ENCODE measurements at regions not wholly inside any gene's neighbourhood (a gene's known extent, or its start where the extent isn't known, plus 50 kb on each side); places are given as distances from the start of the nearest gene placed in this dataset.
A peak's percentile ranks its signal among the peaks of the same experiment; 100 is the strongest.

DNA sequence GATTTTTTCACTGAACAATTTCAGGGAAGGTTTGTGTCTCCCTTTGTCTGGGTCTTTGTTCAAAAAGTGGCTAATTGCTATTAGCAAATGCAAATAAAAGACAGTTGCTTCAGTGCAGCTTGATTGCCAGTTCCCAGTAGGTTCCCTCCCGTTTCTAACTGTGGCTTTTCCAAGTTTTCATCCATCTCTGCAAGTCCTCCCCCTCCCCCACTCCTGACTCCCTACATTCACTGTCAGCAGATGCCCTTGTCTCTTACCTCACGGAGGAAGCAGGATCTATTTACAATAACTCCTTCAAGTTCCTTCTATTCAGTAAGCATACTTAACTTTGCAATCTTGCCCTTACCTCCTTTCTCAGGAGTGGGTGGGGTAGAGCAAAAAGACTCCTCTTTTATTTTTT is 55.4 kb upstream of the SCEL start:
- no peak for DNase-seq (ENCODE audit: low read depth)
- H3K4me3 ChIP-seq (ENCODE audit: low read depth, low read length) = no peak overlapping the region
- TF ChIP-seq, protein P1, sequence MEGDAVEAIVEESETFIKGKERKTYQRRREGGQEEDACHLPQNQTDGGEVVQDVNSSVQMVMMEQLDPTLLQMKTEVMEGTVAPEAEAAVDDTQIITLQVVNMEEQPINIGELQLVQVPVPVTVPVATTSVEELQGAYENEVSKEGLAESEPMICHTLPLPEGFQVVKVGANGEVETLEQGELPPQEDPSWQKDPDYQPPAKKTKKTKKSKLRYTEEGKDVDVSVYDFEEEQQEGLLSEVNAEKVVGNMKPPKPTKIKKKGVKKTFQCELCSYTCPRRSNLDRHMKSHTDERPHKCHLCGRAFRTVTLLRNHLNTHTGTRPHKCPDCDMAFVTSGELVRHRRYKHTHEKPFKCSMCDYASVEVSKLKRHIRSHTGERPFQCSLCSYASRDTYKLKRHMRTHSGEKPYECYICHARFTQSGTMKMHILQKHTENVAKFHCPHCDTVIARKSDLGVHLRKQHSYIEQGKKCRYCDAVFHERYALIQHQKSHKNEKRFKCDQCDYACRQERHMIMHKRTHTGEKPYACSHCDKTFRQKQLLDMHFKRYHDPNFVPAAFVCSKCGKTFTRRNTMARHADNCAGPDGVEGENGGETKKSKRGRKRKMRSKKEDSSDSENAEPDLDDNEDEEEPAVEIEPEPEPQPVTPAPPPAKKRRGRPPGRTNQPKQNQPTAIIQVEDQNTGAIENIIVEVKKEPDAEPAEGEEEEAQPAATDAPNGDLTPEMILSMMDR (conservative IDR thresholded peaks at IDR 0.05; ENCODE audit: low read depth, low read length) = no peak

DNA sequence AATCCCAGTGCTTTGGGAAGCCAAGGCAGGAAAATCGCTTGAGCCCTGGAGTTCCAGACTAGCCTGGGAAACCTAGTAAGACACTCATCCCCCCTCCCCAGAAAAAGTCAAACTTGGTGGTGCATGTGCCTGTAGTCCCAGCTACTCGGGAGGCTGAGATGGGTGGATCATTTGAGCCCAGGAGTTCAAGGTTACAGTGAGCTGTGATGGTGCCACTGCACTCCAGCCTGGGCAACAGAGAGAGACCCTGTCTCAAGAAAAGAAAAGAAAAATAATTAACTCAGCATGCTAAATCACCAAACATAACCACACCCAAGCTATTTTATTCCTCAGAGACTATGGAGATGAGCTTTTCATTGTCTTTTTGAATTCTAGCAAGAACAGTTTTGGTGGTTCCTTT is 56.2 kb upstream of the SCEL start:
- no peak overlapping the region for H3K4me3 ChIP-seq (ENCODE audit: low read depth, low read length)
- TF ChIP-seq, protein P1 (conservative IDR thresholded peaks at IDR 0.05; ENCODE audit: low read depth, low read length) = no peak
- DNase-seq (ENCODE audit: low read depth) = no peak

DNA sequence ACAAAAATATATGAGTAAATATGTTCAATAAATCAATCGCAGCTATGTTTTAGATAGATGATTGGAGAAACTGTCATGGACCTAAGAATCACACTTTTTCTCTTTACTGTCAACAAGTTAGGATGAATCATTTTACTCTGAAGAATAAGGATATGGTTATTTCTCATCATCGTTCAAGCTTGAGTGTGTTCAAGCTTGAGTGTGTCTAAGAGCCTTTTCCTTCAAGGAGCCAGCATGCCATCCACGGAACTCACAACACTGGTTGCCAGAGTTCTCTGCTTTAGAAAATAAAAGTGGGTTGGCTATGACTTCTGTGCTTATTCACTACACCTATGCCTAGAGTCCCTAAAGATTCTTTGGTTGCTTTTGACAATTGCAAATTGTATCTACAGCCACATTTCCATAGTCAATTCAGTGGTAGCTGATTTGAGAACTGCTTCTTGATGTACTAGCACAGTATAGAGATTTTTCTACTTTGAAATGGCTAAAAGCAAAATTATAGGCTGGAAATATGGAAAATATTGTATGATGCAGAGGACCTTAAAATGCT is 58.1 kb upstream of the SCEL start:
- TF ChIP-seq, protein P1 (conservative IDR thresholded peaks at IDR 0.05; ENCODE audit: low read depth, low read length) = no peak
- DNase-seq (ENCODE audit: low read depth) = peak; percentile 22
- no peak overlapping the region for H3K4me3 ChIP-seq (ENCODE audit: low read depth, low read length)

DNA sequence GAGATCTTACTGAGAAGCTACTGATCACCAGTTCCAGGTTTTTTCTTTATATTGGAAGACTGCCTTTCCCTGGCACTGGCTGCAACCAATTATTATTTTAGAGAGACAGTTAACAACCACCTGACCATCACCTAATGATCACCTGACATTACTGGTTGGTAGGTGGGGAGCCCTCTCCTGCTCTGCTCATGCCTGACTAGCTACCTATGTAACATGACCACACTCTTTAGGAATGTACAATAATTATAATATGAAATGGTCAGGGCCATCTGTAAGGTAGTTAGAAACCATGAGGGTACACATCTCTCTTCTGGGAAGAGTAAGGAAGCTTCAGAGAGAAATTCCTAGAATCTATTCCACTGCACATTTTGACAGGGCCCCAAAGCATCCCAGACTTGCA is 59.0 kb upstream of the SCEL start:
- TF ChIP-seq, protein P1 (conservative IDR thresholded peaks at IDR 0.05; ENCODE audit: low read depth, low read length) = no peak
- no peak overlapping the region for H3K4me3 ChIP-seq (ENCODE audit: low read depth, low read length)
- no peak for DNase-seq (ENCODE audit: low read depth)

DNA sequence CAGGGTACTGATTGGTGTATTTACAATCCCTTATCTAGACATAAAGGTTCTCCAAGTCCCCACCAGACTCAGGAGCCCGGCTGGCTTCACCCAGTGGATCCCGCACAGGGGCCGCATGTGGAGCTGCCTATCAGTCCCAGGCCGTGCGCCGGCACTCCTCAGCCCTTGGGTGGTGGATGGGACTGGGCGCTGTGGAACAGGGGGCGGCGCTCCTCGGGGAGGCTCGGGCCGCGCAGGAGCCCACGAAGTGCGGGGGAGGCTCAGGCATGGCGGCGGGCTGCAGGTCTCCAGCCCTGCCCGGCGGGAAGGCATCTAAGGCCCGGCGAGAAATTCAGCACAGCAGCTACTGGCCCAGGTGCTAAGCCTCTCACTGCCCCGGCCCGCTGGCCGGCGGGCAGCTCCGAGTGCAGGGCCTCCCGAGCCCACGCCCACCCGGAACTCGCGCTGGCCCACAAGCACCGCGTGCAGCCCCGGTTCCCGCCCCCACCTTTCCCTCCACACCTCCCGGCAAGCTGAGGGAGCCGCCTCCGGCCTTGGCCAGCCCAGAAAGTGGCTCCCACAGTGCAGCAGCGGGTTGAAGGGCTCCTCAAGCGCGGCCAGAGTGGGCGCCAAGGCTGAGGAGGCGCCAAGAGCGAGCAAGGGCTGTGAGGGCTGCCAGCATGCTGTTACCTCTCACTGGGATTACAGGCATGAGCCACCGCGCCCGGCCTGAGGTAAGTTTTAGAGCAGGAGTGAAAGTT is 60.0 kb upstream of the SCEL start:
- DNase-seq (ENCODE audit: low read depth) = no peak
- H3K4me3 ChIP-seq (ENCODE audit: low read depth, low read length) = no peak overlapping the region
- TF ChIP-seq, protein P1 (conservative IDR thresholded peaks at IDR 0.05; ENCODE audit: low read depth, low read length) = no peak

DNA sequence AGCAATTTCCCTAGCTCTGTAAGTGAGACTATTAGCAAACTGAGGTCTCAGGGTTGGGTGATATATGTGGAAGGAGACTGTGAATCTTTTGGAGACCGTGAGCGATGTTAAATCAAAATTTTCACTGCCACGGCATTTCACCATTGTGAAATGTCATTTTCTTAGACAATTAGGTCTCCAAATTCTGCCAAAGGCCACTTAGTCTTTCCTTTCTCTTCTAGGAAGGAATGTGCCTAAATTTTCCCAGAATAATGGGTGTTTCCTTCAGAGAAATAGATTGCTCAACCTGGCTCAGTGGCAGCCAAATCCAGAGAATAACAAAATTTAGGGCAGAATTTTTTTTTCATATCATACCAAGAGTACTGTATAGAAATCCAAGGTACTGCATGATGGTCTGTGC is 64.5 kb upstream of the SCEL start:
- no peak for DNase-seq (ENCODE audit: low read depth)
- TF ChIP-seq, protein P1 (conservative IDR thresholded peaks at IDR 0.05; ENCODE audit: low read depth, low read length) = no peak
- no peak overlapping the region for H3K4me3 ChIP-seq (ENCODE audit: low read depth, low read length)

Data from epithelial cell of proximal tubule (primary cell).